SK-N-SH treated with all-trans-retinoic acid at 6 μM for 48 hours (cell line): ENCODE measurements at regions not wholly inside any gene's neighbourhood (a gene's known extent, or its start where the extent isn't known, plus 50 kb on each side); places are given as distances from the start of the nearest gene placed in this dataset.

Source experiments
- ARNTL ChIP-seq: fragments of 450-650 bp; formaldehyde crosslinking; IDR thresholded peaks from 2 replicates; pipeline ENCODE4 v1.5.0; 2020; ENCODE audit warnings: low read depth, mild to moderate bottlenecking, moderate library complexity, borderline replicate concordance
- ISL1 ChIP-seq: fragments of 250-450 bp; sonication (Bioruptor Pico); IDR thresholded peaks from 2 replicates; pipeline ENCODE4 v2.1.2; 2022; ENCODE audit warnings: mild to moderate bottlenecking, moderate library complexity

DNA sequence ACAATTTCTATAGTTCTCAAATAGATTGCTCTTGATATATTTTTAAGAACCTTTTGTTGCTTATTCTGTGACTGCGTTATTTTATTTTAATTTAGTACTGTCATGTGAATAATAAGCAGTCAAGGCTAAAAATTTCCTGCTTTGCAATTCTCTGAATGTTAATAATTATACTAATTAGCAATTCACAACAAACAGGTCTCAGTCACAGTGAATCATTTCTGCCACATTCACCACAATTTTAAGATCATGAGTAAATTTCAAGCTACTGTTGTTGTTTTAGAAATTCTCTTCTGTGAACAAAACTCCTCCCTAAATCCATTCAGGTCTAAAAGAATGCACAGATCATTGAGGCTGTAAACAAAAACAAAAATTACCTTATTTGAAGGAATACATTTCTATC is 339.6 kb upstream of the DPYD start:
- TF ChIP-seq ARNTL (CRISPR knock-in tag), result no peak
- no peak for TF ChIP-seq ISL1 (CRISPR knock-in tag)
